H9 (cell line): ENCODE measurements at regions not wholly inside any gene's neighbourhood (a gene's known extent, or its start where the extent isn't known, plus 50 kb on each side); places are given as distances from the start of the nearest gene placed in this dataset.

ENCODE experiments used
- DNase-seq: peaks from one replicate; pipeline ENCODE4 v3.0.0-alpha.2; 2017
- H2AFZ ChIP-seq: one replicate; pipeline ENCODE4 v1.6.1; 2013; ENCODE audit warnings: mild to moderate bottlenecking, low read length, control low read depth, moderate library complexity
- H2AK5ac ChIP-seq: 2 replicates; pipeline ENCODE4 v1.6.1; 2013; ENCODE audit warnings: low read length, control low read depth, mixed read lengths; ENCODE audit not compliant: insufficient read length
- H2BK120ac ChIP-seq: one replicate; pipeline ENCODE4 v1.6.1; 2013; ENCODE audit warnings: low read depth, mild to moderate bottlenecking, low read length, control low read depth, inconsistent platforms; ENCODE audit not compliant: poor library complexity, severe bottlenecking
- H2BK12ac ChIP-seq: 2 replicates; pipeline ENCODE4 v1.6.1; 2013; ENCODE audit warnings: low read length, control low read depth, mixed read lengths, low read depth; ENCODE audit not compliant: insufficient read length
- H2BK15ac ChIP-seq: 2 replicates; pipeline ENCODE4 v1.6.1; 2013; ENCODE audit warnings: low read depth, low read length, control low read depth
- H2BK20ac ChIP-seq: one replicate; pipeline ENCODE4 v1.6.1; 2013; ENCODE audit warnings: low read depth, mild to moderate bottlenecking, low read length, control low read depth, inconsistent platforms; ENCODE audit not compliant: poor library complexity, severe bottlenecking
- H2BK5ac ChIP-seq: 2 replicates; pipeline ENCODE4 v1.6.1; 2013; ENCODE audit warnings: low read length, control low read depth, mixed read lengths; ENCODE audit not compliant: insufficient read length
- H3K14ac ChIP-seq: 2 replicates; pipeline ENCODE4 v1.6.1; 2013; ENCODE audit warnings: low read length, control low read depth; ENCODE audit not compliant: insufficient read depth
- H3K18ac ChIP-seq: 2 replicates; pipeline ENCODE4 v1.6.1; 2013; ENCODE audit warnings: low read depth, mild to moderate bottlenecking, mixed read lengths, low read length, control low read depth; ENCODE audit not compliant: insufficient read length
- H3K23ac ChIP-seq: 2 replicates; pipeline ENCODE4 v1.6.1; 2013; ENCODE audit warnings: low read length, control low read depth, mixed read lengths, low read depth; ENCODE audit not compliant: insufficient read length
- H3K23me2 ChIP-seq: 2 replicates; pipeline ENCODE4 v1.6.1; 2013; ENCODE audit warnings: low read depth, mild to moderate bottlenecking, mixed read lengths, low read length, control low read depth; ENCODE audit not compliant: insufficient read length, poor library complexity, severe bottlenecking
- H3K27ac ChIP-seq: 2 replicates; pipeline ENCODE4 v1.5.1; 2013; ENCODE audit warnings: low read length, control low read depth, mixed read lengths, low read depth; ENCODE audit not compliant: insufficient read length
- H3K27me3 ChIP-seq: 2 replicates; pipeline ENCODE4 v1.6.1; 2013; ENCODE audit warnings: low read length, control low read depth, inconsistent platforms; ENCODE audit not compliant: insufficient read depth
- H3K4ac ChIP-seq: 2 replicates; pipeline ENCODE4 v1.6.1; 2013; ENCODE audit warnings: low read depth, mild to moderate bottlenecking, control low read depth, inconsistent platforms, low read length, moderate library complexity
- H3K4me1 ChIP-seq: 2 replicates; pipeline ENCODE4 v1.6.1; 2013; ENCODE audit warnings: low read length, control low read depth, inconsistent platforms; ENCODE audit not compliant: insufficient read depth
- H3K4me2 ChIP-seq: 2 replicates; pipeline ENCODE4 v1.6.1; 2013; ENCODE audit warnings: low read length, control low read depth, mixed read lengths; ENCODE audit not compliant: insufficient read length, insufficient read depth
- H3K56ac ChIP-seq: 2 replicates; pipeline ENCODE4 v1.6.1; 2013; ENCODE audit warnings: low read depth, mild to moderate bottlenecking, mixed read lengths, low read length, control low read depth; ENCODE audit not compliant: insufficient read length
- H3K79me1 ChIP-seq: 2 replicates; pipeline ENCODE4 v1.6.1; 2013; ENCODE audit warnings: low read depth, mild to moderate bottlenecking, moderate library complexity, low read length, control low read depth, inconsistent platforms; ENCODE audit not compliant: insufficient read depth, poor library complexity, severe bottlenecking
- H3K79me2 ChIP-seq: 2 replicates; pipeline ENCODE4 v1.6.1; 2013; ENCODE audit warnings: low read length, control low read depth, inconsistent platforms; ENCODE audit not compliant: insufficient read depth
- H3K9ac ChIP-seq: 2 replicates; pipeline ENCODE4 v1.6.1; 2013; ENCODE audit warnings: low read length, control low read depth, mixed read lengths; ENCODE audit not compliant: insufficient read length; ENCODE audit errors: extremely low read depth
- H3K9me3 ChIP-seq: one replicate; pipeline ENCODE4 v1.6.1; 2013; ENCODE audit warnings: low read depth, low read length, inconsistent platforms; ENCODE audit not compliant: control insufficient read depth
- H3T11ph ChIP-seq: one replicate; pipeline ENCODE4 v1.6.1; 2013; ENCODE audit warnings: mild to moderate bottlenecking, low read length, control low read depth, inconsistent platforms
- H4K20me1 ChIP-seq: one replicate; pipeline ENCODE4 v1.6.1; 2013; ENCODE audit not compliant: control insufficient read depth, insufficient read length, insufficient read depth
- H4K5ac ChIP-seq: 2 replicates; pipeline ENCODE4 v1.6.1; 2013; ENCODE audit warnings: low read depth, mild to moderate bottlenecking, mixed read lengths, low read length, control low read depth; ENCODE audit not compliant: insufficient read length
- H4K8ac ChIP-seq: replicated peaks from 2 replicates; pipeline ENCODE4 v1.6.1; 2013; ENCODE audit warnings: low read length, control low read depth, mixed read lengths, low read depth; ENCODE audit not compliant: insufficient read length
- H4K91ac ChIP-seq: 2 replicates; pipeline ENCODE4 v1.6.1; 2013; ENCODE audit warnings: low read depth, mild to moderate bottlenecking, moderate library complexity, mixed read lengths, low read length, control low read depth; ENCODE audit not compliant: insufficient read length
- H3K27ac Mint-ChIP-seq, 3 experiments: 2 replicates in 2 of 3; 3 replicates in 1 of 3; pipeline ENCODE4 v1.8.0; 2020 to 2021; ENCODE audit warnings: mixed read lengths in 3 of 3, mild to moderate bottlenecking in 1 of 3, moderate library complexity in 1 of 3
- H3K27me3 Mint-ChIP-seq: 2 replicates; pipeline ENCODE4 v1.8.0; 2021; ENCODE audit warnings: low read depth, mild to moderate bottlenecking, moderate library complexity, mixed read lengths
- H3K36me3 Mint-ChIP-seq, 3 experiments: 2 replicates in 2 of 3; 3 replicates in 1 of 3; pipeline ENCODE4 v1.8.0; 2020 to 2021; ENCODE audit warnings: low read depth in 3 of 3, mixed read lengths in 3 of 3; ENCODE audit not compliant: insufficient read depth in 1 of 3
- H3K4me1 Mint-ChIP-seq, 2 experiments: 2 replicates each; pipeline ENCODE4 v1.8.0; 2020; ENCODE audit warnings: mixed read lengths in 2 of 2
- H3K4me3 Mint-ChIP-seq, 2 experiments: 2 replicates in 1 of 2; 3 replicates in 1 of 2; pipeline ENCODE4 v1.8.0; 2020 to 2021; ENCODE audit warnings: mild to moderate bottlenecking in 2 of 2, mixed read lengths in 2 of 2, moderate library complexity in 1 of 2
- H3K9me3 Mint-ChIP-seq, 2 experiments: 2 replicates in 1 of 2; 3 replicates in 1 of 2; pipeline ENCODE4 v1.8.0; 2020; ENCODE audit warnings: mild to moderate bottlenecking in 2 of 2, mixed read lengths in 2 of 2, moderate library complexity in 1 of 2
- WGBS: extraction: QIAGEN DNeasy Blood & Tissue Kit; methylation state at CpG from one replicate; pipeline ENCODE4 v1.1.7; 2013; ENCODE audit warnings: missing lambda C conversion rate, low lambda C conversion rate, mixed read lengths; ENCODE audit not compliant: insufficient read length; ENCODE audit errors: extremely low coverage; 5-methylcytosine and 5-hydroxymethylcytosine counted together
- TF ChIP-seq, protein P1 (sequence below): fragments of 200-600 bp; sonication (generic); conservative IDR thresholded peaks from 3 replicates; pipeline ENCODE4 v1.8.0; 2021; ENCODE audit warnings: antibody characterized with exemption, mild to moderate bottlenecking

DNA sequence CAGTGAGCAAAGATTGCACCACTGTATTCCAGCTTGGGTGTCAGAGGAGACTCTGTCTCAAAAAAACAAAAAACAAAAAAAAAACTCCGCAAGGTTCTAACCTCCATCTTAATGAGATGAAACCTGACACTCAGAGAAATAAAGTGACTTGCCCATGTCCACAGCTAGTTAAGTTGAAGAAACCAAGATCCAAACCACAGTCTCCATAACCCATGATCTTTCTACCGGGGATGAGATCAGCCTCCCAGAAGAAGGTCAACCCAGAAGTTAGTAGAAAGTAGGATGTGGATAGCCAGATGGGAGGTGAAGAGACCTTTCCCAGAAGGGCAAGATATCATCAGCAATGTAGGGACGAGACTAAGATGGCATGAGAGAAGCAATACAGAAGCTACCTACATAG lies 140.4 kb upstream of the ADRA1B start:
- no peak overlapping the region for H2AFZ ChIP-seq
- H3K27me3 Mint-ChIP-seq: peaks cover 14% of the 10 kb centered on the region

More for the DNA sequence above, 140.4 kb upstream of the ADRA1B start:
- no peak overlapping the region for H3K4me3 Mint-ChIP-seq
- Histone ChIP-seq H3K4me2 (no peak overlapping the region), H3K4ac (no peak overlapping the region), H3K14ac (no peak overlapping the region), H3K4me1 (no peaks in the 10 kb centered on the region; the same call in 1 of the 2 replicates), H3K23ac (no peak overlapping the region), H2AK5ac (no peak overlapping the region), H2BK120ac (no peak overlapping the region), H3K18ac (no peak overlapping the region), H4K91ac (no peak overlapping the region), H3K9ac (no peak overlapping the region), H2BK20ac (no peak overlapping the region), H3K79me2 (no peaks in the 10 kb centered on the region), H4K8ac (no peak overlapping the region), H4K5ac (no peak overlapping the region), H2BK12ac (no peak overlapping the region), H3K79me1 (no peaks in the 10 kb centered on the region), H4K20me1 (no peaks in the 10 kb centered on the region), H2BK5ac (no peak overlapping the region), H3K27ac (no peak overlapping the region), H3K56ac (no peak overlapping the region), H3K27me3 (no peaks in the 10 kb centered on the region), H3K23me2 (peaks cover 6% of the 10 kb centered on the region), H3T11ph (no peak overlapping the region), H3K9me3 (no peaks in the 10 kb centered on the region), H2BK15ac (no peak overlapping the region)
- H3K27ac Mint-ChIP-seq: no peak overlapping the region
- H3K4me1 Mint-ChIP-seq: peaks cover 23 to 24% of the 10 kb centered on the region in 2 experiments
- H3K36me3 Mint-ChIP-seq: no peaks in the 10 kb centered on the region
- WGBS: no CpG with 5 or more reads among the region's 3 CpGs
- no peak for DNase-seq
- no peaks in the 10 kb centered on the region; a peak in 1 of 5 replicates for H3K9me3 Mint-ChIP-seq
- TF ChIP-seq, protein P1, sequence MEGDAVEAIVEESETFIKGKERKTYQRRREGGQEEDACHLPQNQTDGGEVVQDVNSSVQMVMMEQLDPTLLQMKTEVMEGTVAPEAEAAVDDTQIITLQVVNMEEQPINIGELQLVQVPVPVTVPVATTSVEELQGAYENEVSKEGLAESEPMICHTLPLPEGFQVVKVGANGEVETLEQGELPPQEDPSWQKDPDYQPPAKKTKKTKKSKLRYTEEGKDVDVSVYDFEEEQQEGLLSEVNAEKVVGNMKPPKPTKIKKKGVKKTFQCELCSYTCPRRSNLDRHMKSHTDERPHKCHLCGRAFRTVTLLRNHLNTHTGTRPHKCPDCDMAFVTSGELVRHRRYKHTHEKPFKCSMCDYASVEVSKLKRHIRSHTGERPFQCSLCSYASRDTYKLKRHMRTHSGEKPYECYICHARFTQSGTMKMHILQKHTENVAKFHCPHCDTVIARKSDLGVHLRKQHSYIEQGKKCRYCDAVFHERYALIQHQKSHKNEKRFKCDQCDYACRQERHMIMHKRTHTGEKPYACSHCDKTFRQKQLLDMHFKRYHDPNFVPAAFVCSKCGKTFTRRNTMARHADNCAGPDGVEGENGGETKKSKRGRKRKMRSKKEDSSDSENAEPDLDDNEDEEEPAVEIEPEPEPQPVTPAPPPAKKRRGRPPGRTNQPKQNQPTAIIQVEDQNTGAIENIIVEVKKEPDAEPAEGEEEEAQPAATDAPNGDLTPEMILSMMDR: no peak
